22Rv1 (cell line): ENCODE measurements at regions not wholly inside any gene's neighbourhood (a gene's known extent, or its start where the extent isn't known, plus 50 kb on each side); places are given as distances from the start of the nearest gene placed in this dataset.

Experiments used
- ZFX ChIP-seq: fragments of 450-650 bp; IDR thresholded peaks from 2 replicates; pipeline ENCODE4 v1.6.1; 2017; ENCODE audit warnings: antibody characterized with exemption, borderline replicate concordance
- TF ChIP-seq, protein P1 (sequence below): fragments of 450-650 bp; IDR thresholded peaks from 2 replicates; pipeline ENCODE4 v1.5.1; 2017; ENCODE audit warnings: mild to moderate bottlenecking

DNA sequence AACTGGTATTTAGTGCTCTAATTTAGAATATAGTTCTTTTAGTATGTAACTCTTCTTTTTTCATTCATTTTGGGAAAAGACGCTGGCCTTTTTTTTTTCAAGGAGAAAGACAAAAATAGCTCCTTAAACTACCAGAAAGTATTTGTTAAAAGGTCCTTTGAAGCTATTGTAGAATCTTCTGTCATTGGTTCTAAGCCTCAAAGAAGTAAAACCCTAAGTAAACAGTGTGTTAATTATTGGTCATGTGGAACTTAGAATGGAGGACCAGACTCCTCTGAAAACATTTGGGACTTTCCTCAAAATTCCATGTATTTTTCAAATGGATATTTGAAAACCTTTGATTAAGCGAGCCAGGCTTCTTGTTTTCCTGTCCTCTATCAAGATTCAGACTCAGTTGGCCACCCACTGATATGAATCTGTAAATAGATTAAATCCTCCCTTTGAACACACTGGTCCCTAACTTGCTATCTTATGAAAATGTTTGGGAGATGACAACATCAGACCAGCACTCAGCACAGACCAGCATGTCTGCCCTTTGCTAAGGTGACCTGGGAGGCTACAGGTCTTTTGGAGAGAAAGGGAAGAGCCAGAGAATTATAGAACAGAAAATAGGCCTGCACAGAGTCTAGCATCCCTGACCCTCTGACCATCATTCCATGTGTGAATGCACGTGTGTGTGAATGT, 120.3 kb upstream of the GATA6 start:
- TF ChIP-seq, protein P1, sequence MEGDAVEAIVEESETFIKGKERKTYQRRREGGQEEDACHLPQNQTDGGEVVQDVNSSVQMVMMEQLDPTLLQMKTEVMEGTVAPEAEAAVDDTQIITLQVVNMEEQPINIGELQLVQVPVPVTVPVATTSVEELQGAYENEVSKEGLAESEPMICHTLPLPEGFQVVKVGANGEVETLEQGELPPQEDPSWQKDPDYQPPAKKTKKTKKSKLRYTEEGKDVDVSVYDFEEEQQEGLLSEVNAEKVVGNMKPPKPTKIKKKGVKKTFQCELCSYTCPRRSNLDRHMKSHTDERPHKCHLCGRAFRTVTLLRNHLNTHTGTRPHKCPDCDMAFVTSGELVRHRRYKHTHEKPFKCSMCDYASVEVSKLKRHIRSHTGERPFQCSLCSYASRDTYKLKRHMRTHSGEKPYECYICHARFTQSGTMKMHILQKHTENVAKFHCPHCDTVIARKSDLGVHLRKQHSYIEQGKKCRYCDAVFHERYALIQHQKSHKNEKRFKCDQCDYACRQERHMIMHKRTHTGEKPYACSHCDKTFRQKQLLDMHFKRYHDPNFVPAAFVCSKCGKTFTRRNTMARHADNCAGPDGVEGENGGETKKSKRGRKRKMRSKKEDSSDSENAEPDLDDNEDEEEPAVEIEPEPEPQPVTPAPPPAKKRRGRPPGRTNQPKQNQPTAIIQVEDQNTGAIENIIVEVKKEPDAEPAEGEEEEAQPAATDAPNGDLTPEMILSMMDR: no peak
- no peak for TF ChIP-seq ZFX
